ENCODE measurements at regions not wholly inside any gene's neighbourhood (a gene's known extent, or its start where the extent isn't known, plus 50 kb on each side); places are given as distances from the start of the nearest gene placed in this dataset.

- no peak overlapping the region for H3K27ac ChIP-seq (ENCODE audit: low read depth, low read length, poor library complexity, severe bottlenecking)
- intact Hi-C loops (cut with micrococcal nuclease; ENCODE audit: unreplicated experiment) = no loop called here
- POLR2A ChIA-PET (ENCODE audit: low non-redundant PET) = no interaction called here
- DNase-seq (ENCODE audit: low spot score) = no peak
- H3K9me3 ChIP-seq (ENCODE audit: low read depth, low read length, poor library complexity, severe bottlenecking) = peaks cover 9% of the 10 kb centered on the region
- no TSS peak for BruUV-seq (replicated peaks)
- no peaks in the 10 kb centered on the region for H3K4me1 ChIP-seq (ENCODE audit: insufficient read depth, low read length, poor library complexity, severe bottlenecking)
- H3K36me3 ChIP-seq (ENCODE audit: insufficient read depth, low read length, poor library complexity, severe bottlenecking) = no peaks in the 10 kb centered on the region
- no peak overlapping the region for H3K4me3 ChIP-seq (ENCODE audit: low read depth, low read length, poor library complexity, severe bottlenecking)
- CTCF ChIA-PET = no interaction called here
- no peaks in the 10 kb centered on the region for H3K27me3 ChIP-seq (replicated peaks; ENCODE audit: insufficient read depth, low read depth, low read length, poor library complexity)
- no peak for TF ChIP-seq EZH2 (IDR thresholded peaks at IDR 0.05; ENCODE audit: borderline replicate concordance, low read depth, low read length, poor library complexity, severe bottlenecking)
- TF ChIP-seq CTCF (conservative IDR thresholded peaks at IDR 0.05; ENCODE audit: low read depth, low read length) = no peak
These were observed 682.4 kb upstream of the ADAMTS5 start for GRCh38 chr21:27649323-27649722.

GRCh38 chr21:27648560-27648959 is 681.7 kb upstream of the ADAMTS5 start:
- no peaks in the 10 kb centered on the region for H3K27me3 ChIP-seq (replicated peaks; ENCODE audit: insufficient read depth, low read depth, low read length, poor library complexity)
- CTCF ChIA-PET = no interaction called here
- H3K4me3 ChIP-seq (ENCODE audit: low read depth, low read length, poor library complexity, severe bottlenecking) = no peak overlapping the region
- BruUV-seq (replicated peaks) = no TSS peak
- POLR2A ChIA-PET (ENCODE audit: low non-redundant PET) = no interaction called here
- H3K36me3 ChIP-seq (ENCODE audit: insufficient read depth, low read length, poor library complexity, severe bottlenecking) = no peaks in the 10 kb centered on the region
- peaks cover 9% of the 10 kb centered on the region for H3K9me3 ChIP-seq (ENCODE audit: low read depth, low read length, poor library complexity, severe bottlenecking)
- no peak overlapping the region for H3K27ac ChIP-seq (ENCODE audit: low read depth, low read length, poor library complexity, severe bottlenecking)
- no peaks in the 10 kb centered on the region for H3K4me1 ChIP-seq (ENCODE audit: insufficient read depth, low read length, poor library complexity, severe bottlenecking)
- TF ChIP-seq CTCF (conservative IDR thresholded peaks at IDR 0.05; ENCODE audit: low read depth, low read length) = no peak
- no peak for TF ChIP-seq EZH2 (IDR thresholded peaks at IDR 0.05; ENCODE audit: borderline replicate concordance, low read depth, low read length, poor library complexity, severe bottlenecking)
- intact Hi-C loops (cut with micrococcal nuclease; ENCODE audit: unreplicated experiment) = no loop called here
- DNase-seq (ENCODE audit: low spot score) = no peak

GRCh38 chr21:27647921-27648320 is 681.0 kb upstream of the ADAMTS5 start:
- Histone ChIP-seq H3K4me1 (ENCODE audit: insufficient read depth, low read length, poor library complexity, severe bottlenecking) (no peaks in the 10 kb centered on the region), H3K9me3 (ENCODE audit: low read depth, low read length, poor library complexity, severe bottlenecking) (peaks cover 9% of the 10 kb centered on the region), H3K27me3 (replicated peaks; ENCODE audit: insufficient read depth, low read depth, low read length, poor library complexity) (no peaks in the 10 kb centered on the region), H3K27ac (ENCODE audit: low read depth, low read length, poor library complexity, severe bottlenecking) (no peak overlapping the region), H3K4me3 (ENCODE audit: low read depth, low read length, poor library complexity, severe bottlenecking) (no peak overlapping the region), H3K36me3 (ENCODE audit: insufficient read depth, low read length, poor library complexity, severe bottlenecking) (no peaks in the 10 kb centered on the region)
- TF ChIP-seq CTCF (conservative IDR thresholded peaks at IDR 0.05; ENCODE audit: low read depth, low read length) (no peak), EZH2 (IDR thresholded peaks at IDR 0.05; ENCODE audit: borderline replicate concordance, low read depth, low read length, poor library complexity, severe bottlenecking) (no peak)
- no TSS peak for BruUV-seq (replicated peaks)
- DNase-seq (ENCODE audit: low spot score) = no peak
- ChIA-PET POLR2A (ENCODE audit: low non-redundant PET) (no interaction called here), CTCF (no interaction called here)
- intact Hi-C loops (cut with micrococcal nuclease; ENCODE audit: unreplicated experiment) = no loop called here

Data from A673 (cell line).